Lower leg skin (tissue), 4 donors: ENCODE measurements at regions not wholly inside any gene's neighbourhood (a gene's known extent, or its start where the extent isn't known, plus 50 kb on each side); places are given as distances from the start of the nearest gene placed in this dataset.
"Not testable (repeated sequence)": the region's sequence is repeated elsewhere in the genome, so short reads cannot be mapped to it uniquely, and the experiment has no call there.

ENCODE experiments used
- DNase-seq, 2 donors: peaks; one replicate each; pipeline ENCODE4 v3.0.0-alpha.2; 2019; ENCODE audit warnings: low spot score in 2 of 2
- H3K4me3 ChIP-seq: fragments of 200-600 bp; sonication (generic); 2 replicates; pipeline ENCODE4 v1.5.1; 2017; ENCODE audit warnings: mild to moderate bottlenecking, low read depth; ENCODE audit not compliant: poor library complexity, severe bottlenecking
- CTCF ChIP-seq, 3 donors: fragments of 450-650 bp; IDR thresholded peaks; one replicate each; pipeline ENCODE4 v1.5.1; 2016; ENCODE audit warnings: antibody characterized with exemption in 3 of 3, mild to moderate bottlenecking in 3 of 3, moderate library complexity in 2 of 3
- POLR2A ChIP-seq, 2 donors: fragments of 450-650 bp; IDR thresholded peaks; one replicate each; pipeline ENCODE4 v1.6.1; 2016 to 2017; ENCODE audit warnings: antibody characterized with exemption in 2 of 2, mild to moderate bottlenecking in 1 of 2, moderate library complexity in 1 of 2
- WGBS, 2 donors: methylation state at CpG; one replicate each; pipeline ENCODE4 v1.1.5; 2018; 5-methylcytosine and 5-hydroxymethylcytosine counted together
- intact Hi-C: fragments of 100-400 bp; cut with DNase I; formaldehyde crosslinking; loops from one replicate; pipeline ENCODE4 v1.15.0; 2023; ENCODE audit warnings: low total_unique reads

GRCh38 chr6:130720076-130720715 lies 107.0 kb upstream of the SMLR1 start:
- no peak overlapping the region for H3K4me3 ChIP-seq
- intact Hi-C loops, result no loop called here
- DNase-seq, result no peak
- TF ChIP-seq POLR2A (IDR thresholded peaks at IDR 0.05), result no peak
- no peak for TF ChIP-seq CTCF (IDR thresholded peaks at IDR 0.05)

GRCh38 chr6:130724089-130724488 lies 103.1 kb upstream of the SMLR1 start:
- intact Hi-C loops, result no loop called here
- no peak for DNase-seq
- no peak overlapping the region for H3K4me3 ChIP-seq
- TF ChIP-seq POLR2A (IDR thresholded peaks at IDR 0.05) (no peak), CTCF (IDR thresholded peaks at IDR 0.05) (no peak)

- TF ChIP-seq CTCF (IDR thresholded peaks at IDR 0.05) (no peak), POLR2A (IDR thresholded peaks at IDR 0.05) (no peak)
Measured at GRCh38 chr6:130725551-130725950, 101.7 kb upstream of the SMLR1 start.

GRCh38 chr6:130728064-130728463 lies 99.1 kb upstream of the SMLR1 start:
- intact Hi-C loops, DNase-seq, H3K4me3 ChIP-seq: not testable (repeated sequence)
- 87 to 89% methylated on average over 2 of the region's 2 CpGs for WGBS, 2 donors

More at GRCh38 chr6:130725551-130725950, 101.7 kb upstream of the SMLR1 start:
- DNase-seq, result no peak
- H3K4me3 ChIP-seq, result no peak overlapping the region
- intact Hi-C loops, result no loop called here

GRCh38 chr6:130730600-130730999 lies 96.6 kb upstream of the SMLR1 start:
- no peak overlapping the region for H3K4me3 ChIP-seq
- intact Hi-C loops, result no loop called here
- no peak for TF ChIP-seq CTCF (IDR thresholded peaks at IDR 0.05)
- TF ChIP-seq POLR2A (IDR thresholded peaks at IDR 0.05), result no peak
- DNase-seq, result no peak

- no peak for TF ChIP-seq CTCF (IDR thresholded peaks at IDR 0.05)
- no peak for TF ChIP-seq POLR2A (IDR thresholded peaks at IDR 0.05)
- 81 to 84% methylated on average over 3 of the region's 3 CpGs for WGBS, 2 donors
- intact Hi-C loops, result no loop called here
- no peak for DNase-seq
- no peak overlapping the region for H3K4me3 ChIP-seq
Measured at GRCh38 chr6:130734161-130734560, 93.0 kb upstream of the SMLR1 start.
